Dermis blood vessel endothelial cell (primary cell): ENCODE measurements at regions not wholly inside any gene's neighbourhood (a gene's known extent, or its start where the extent isn't known, plus 50 kb on each side); places are given as distances from the start of the nearest gene placed in this dataset.

Source experiments
- DNase-seq: peaks from one replicate; pipeline ENCODE4 v3.0.0; 2010

DNA sequence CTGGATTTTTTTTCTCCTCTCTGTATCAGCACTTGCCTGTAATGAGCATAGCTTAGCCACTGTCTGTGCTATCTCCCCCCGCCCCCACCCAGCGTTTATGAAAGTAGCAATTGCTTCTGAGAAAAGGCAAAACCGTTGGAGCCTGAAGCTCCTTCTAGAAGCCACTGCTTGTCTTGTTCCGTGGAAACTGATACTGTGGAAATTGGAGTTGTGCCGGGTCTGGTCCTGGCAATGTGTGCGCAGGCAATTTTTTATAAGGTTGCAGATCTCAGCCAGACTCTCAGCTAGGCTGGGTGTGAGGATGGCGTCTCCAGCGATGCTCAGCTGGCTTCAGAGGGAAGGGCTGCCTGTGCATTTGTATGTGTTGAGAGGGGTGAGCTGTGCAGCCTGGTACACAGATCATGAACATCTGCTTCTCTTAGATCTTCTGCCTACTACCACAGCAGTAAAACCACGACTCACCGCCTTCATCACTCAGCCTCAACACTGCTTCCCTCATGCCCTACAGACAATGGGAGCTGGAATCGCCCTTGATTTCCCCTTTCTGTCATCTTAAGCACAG is 72.4 kb upstream of the GTSF1L start:
- no peak for DNase-seq

DNA sequence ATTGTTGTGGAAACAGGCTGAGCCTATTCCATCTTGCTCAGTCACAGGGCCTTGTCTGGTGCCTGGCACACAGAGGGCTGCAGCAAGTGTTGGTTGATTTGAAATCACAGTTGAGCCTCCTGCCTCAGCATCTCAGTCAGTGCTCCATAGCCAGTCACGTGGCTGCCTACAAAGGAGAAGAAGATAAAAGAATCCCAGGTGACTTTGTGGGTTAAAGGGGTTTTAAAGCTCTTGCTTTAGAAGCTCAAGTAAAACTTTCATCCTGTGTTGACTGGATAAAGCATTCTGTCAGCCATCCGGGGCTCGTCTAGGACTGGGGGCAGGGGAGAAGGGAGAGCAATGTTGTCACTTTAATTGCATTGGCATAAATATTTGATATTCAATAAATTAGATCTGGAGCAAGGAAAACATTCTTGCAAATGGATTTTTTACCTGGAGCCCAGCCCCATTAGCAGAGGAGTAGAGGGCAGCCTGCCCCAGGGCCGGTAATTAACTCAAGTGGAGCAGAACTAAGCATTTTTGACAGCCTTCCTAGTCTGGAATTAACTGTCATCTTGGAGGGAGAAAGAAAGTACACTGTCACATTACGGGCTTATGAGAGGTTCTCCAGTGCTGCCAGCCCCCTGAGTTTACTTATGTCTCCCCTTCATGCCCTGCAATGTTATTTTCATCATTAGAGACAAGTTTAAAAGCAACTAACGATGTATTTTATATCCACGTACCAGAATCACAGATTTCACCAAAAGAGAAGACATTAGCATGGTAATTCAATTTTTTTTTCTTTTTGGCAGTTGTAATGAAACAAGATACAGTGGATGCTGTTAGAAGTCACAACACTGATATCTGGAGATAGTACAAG is 71.7 kb upstream of the GTSF1L start:
- no peak for DNase-seq

DNA sequence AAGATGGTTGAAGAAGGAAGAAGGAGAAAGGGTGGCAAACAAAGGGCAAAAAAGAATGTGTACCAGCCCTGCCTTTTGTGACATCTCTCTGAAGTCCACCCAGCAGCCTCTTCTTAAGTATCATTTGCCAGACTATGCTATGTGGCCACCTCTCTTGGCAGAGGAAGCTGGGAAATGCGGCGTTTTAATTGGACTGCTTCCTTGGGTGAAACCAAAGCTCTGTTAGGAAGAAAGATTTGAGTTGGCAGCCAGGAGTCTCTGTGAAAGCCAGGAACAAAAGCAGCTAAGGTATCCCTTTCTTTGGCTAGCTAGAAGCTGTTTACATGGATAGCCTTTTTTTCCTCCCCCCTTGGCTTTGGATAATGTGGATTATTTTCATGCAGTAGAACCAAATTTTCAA is 67.5 kb upstream of the GTSF1L start:
- no peak for DNase-seq

DNA sequence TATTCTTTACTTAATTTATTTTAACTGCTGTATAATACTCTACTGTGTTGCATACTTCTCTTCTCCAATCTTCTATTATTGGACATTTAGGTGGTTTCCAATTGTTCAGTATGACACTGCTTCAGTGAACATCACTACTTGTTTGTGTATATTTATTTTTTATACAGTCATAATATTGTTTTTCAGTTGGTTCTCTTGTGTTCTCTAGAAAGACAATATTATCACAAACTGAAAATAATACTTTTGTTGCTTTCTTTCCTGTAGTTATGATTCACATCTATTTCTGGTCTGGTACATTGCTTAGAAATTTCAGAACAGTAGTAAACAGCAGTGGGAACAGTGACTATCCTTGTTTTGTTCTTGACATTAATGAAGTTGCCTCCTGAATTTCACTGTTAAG is 62.8 kb upstream of the GTSF1L start:
- peak; percentile 3 for DNase-seq

DNA sequence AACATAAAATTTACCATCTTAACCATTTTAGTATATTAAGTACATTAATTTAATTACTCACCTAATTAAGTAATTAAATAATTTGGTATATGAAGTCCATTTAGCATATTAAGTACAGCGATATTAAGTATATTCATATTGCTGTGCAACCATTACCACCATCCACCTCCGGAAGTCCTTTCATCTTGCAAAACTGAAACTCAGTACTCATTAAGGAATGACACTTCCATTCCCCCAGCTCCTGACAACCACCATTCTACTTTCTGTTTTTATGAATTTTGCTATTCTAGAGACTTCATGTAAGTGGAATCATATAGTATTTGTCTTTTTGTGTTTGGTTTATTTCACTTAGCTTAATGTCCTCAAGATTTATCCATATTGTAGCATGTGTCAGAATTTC is 61.1 kb upstream of the GTSF1L start:
- no peak for DNase-seq

DNA sequence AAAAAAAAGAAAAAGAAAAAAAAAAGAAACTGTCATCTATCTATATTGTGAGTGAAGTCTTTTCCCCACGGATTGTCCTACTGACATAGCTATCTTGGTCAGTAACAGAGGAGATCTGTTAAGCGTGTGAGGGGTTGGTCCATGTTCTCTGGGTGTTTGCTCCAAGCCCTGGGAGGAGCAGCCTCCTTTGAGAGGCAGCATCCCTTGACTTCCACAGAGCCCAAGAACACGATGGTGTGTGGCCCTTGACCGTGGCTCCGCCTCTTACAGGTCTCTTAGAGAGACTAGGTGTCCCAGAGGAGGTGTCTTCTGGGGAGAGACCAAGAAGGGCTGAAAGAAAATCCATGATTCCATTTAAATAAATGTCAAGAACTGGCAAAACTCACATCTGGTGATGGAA is 60.1 kb upstream of the GTSF1L start:
- DNase-seq: no peak

DNA sequence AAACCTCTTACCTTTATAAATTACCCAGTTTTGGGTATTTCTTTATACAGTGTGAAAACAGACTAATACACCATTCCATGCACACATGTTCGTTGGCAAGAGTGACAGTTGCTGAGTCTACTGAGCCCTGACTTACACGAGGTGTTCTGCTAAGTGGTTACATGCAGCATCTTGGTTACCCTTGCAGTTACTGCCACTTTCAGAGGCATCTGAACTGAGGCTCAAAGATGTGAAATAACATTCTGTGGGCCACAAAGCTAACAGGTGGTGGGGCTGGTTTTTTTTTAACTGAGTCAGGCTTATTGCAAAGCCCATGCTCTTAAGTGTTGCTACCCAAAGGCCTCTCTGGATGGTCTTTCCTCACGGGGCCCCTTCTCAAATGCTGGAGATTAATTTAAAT is 54.4 kb upstream of the GTSF1L start:
- DNase-seq: no peak

DNA sequence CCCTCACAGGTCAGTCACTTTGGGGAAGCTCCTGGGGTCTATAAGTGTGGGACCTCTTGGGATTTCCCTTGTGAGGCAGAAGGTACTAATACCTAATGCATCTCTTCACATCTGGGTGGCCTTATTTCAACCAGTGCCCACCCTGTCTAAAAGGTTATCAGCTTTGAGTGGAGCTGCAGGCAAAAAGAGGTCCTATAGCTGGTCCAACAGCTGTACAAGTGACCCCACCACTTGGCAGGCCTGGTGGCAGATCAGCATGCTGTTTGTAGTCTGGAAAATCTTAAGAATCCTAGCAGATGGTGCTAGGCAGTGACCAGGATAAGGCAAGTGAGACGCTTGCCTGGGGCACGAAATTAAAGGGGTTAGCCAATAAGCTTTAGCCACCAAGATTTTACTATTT is 51.6 kb upstream of the GTSF1L start:
- no peak for DNase-seq

DNA sequence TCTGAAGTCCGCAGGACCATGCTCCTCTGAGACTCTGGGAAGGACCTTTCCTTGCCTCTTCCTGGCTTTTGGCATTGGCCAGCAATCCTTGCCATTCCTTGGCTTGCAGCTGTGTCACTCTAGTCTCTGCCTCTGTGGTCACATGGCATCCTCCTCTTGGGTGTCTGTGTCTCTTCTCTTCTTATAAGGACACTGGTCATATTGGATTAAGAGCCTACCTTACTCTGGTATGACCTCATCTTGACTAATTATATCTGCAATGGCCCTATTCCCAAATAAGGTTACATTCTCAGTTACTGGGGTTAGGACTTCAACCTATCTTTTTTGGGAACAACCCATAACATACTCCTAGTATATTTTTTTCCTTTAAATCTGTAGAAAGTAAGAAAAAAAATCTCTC is 49.9 kb upstream of the GTSF1L start:
- no peak for DNase-seq
